ENCODE measurements at regions not wholly inside any gene's neighbourhood (a gene's known extent, or its start where the extent isn't known, plus 50 kb on each side); places are given as distances from the start of the nearest gene placed in this dataset.

GRCh38 chr3:157695586-157695985 lies 192.4 kb upstream of the VEPH1 start:
- intact Hi-C loops (cut with DNase I): no loop called here
- H3K4me1 ChIP-seq: no peaks in the 10 kb centered on the region
- TF ChIP-seq POLR2A (IDR thresholded peaks at IDR 0.05) (no peak), POLR2AphosphoS5 (IDR thresholded peaks at IDR 0.05) (no peak), CTCF (IDR thresholded peaks at IDR 0.05) (no peak), EP300 (IDR thresholded peaks at IDR 0.05) (no peak)
- no peak overlapping the region for H3K4me3 ChIP-seq
- no peak for DNase-seq
- no peaks in the 10 kb centered on the region for H3K36me3 ChIP-seq
- no peaks in the 10 kb centered on the region for H3K9me3 ChIP-seq
- H3K27me3 ChIP-seq: no peaks in the 10 kb centered on the region
- H3K27ac ChIP-seq: no peak overlapping the region

- no peaks in the 10 kb centered on the region for H3K36me3 ChIP-seq
- no peak for TF ChIP-seq POLR2AphosphoS5 (IDR thresholded peaks at IDR 0.05)
- no peak for TF ChIP-seq EP300 (IDR thresholded peaks at IDR 0.05)
- no peak for TF ChIP-seq POLR2A (IDR thresholded peaks at IDR 0.05)
- TF ChIP-seq CTCF (IDR thresholded peaks at IDR 0.05): no peak
- no peak for DNase-seq
- intact Hi-C loops (cut with DNase I): no loop called here
- WGBS, 2 donors: 82 to 92% methylated on average over 2 of the region's 2 CpGs
- no peaks in the 10 kb centered on the region for H3K9me3 ChIP-seq
- no peaks in the 10 kb centered on the region for H3K4me1 ChIP-seq
- H3K27ac ChIP-seq: no peak overlapping the region
- H3K27me3 ChIP-seq: no peaks in the 10 kb centered on the region
- no peak overlapping the region for H3K4me3 ChIP-seq
Observed at GRCh38 chr3:157695103-157695502, 191.9 kb upstream of the VEPH1 start.

- 79 to 94% methylated on average over 1 of the region's 1 CpG for WGBS, 2 donors
- TF ChIP-seq POLR2A (IDR thresholded peaks at IDR 0.05) (no peak), EP300 (IDR thresholded peaks at IDR 0.05) (no peak), POLR2AphosphoS5 (IDR thresholded peaks at IDR 0.05) (no peak), CTCF (IDR thresholded peaks at IDR 0.05) (no peak)
- H3K4me1 ChIP-seq: no peaks in the 10 kb centered on the region
- no peak overlapping the region for H3K27ac ChIP-seq
- H3K36me3 ChIP-seq: no peaks in the 10 kb centered on the region
- no peaks in the 10 kb centered on the region for H3K9me3 ChIP-seq
- DNase-seq: no peak
- intact Hi-C loops (cut with DNase I): no loop called here
- H3K27me3 ChIP-seq: no peaks in the 10 kb centered on the region
- no peak overlapping the region for H3K4me3 ChIP-seq
Observed at GRCh38 chr3:157693762-157694161, 190.5 kb upstream of the VEPH1 start.

GRCh38 chr3:157692468-157692867 lies 189.3 kb upstream of the VEPH1 start:
- TF ChIP-seq EP300 (IDR thresholded peaks at IDR 0.05) (no peak), CTCF (IDR thresholded peaks at IDR 0.05) (no peak), POLR2AphosphoS5 (IDR thresholded peaks at IDR 0.05) (no peak), POLR2A (IDR thresholded peaks at IDR 0.05) (no peak)
- H3K36me3 ChIP-seq: no peaks in the 10 kb centered on the region

GRCh38 chr3:157683668-157684067 lies 180.5 kb upstream of the VEPH1 start:
- H3K4me1 ChIP-seq: no peaks in the 10 kb centered on the region
- no peak for TF ChIP-seq CTCF (IDR thresholded peaks at IDR 0.05)
- TF ChIP-seq POLR2A (IDR thresholded peaks at IDR 0.05): no peak
- TF ChIP-seq POLR2AphosphoS5 (IDR thresholded peaks at IDR 0.05): no peak
- no peak for TF ChIP-seq EP300 (IDR thresholded peaks at IDR 0.05)
- DNase-seq: no peak

More at GRCh38 chr3:157692468-157692867, 189.3 kb upstream of the VEPH1 start:
- DNase-seq: no peak
- WGBS, 2 donors: 77 to 78% methylated on average over 1 of the region's 1 CpG
- no peaks in the 10 kb centered on the region for H3K27me3 ChIP-seq
- no peak overlapping the region for H3K4me3 ChIP-seq
- H3K27ac ChIP-seq: no peak overlapping the region
- H3K9me3 ChIP-seq: no peaks in the 10 kb centered on the region
- intact Hi-C loops (cut with DNase I): no loop called here
- H3K4me1 ChIP-seq: no peaks in the 10 kb centered on the region

More at GRCh38 chr3:157683668-157684067, 180.5 kb upstream of the VEPH1 start:
- peaks cover 0 to 1% (median 0%) of the 10 kb centered on the region in 4 donors for H3K9me3 ChIP-seq
- H3K4me3 ChIP-seq: no peak overlapping the region
- intact Hi-C loops (cut with DNase I): no loop called here
- H3K27ac ChIP-seq: no peak overlapping the region
- no peaks in the 10 kb centered on the region for H3K36me3 ChIP-seq
- 66 to 75% methylated on average over 3 of the region's 3 CpGs for WGBS, 2 donors
- H3K27me3 ChIP-seq: no peaks in the 10 kb centered on the region

All from sigmoid colon (tissue), 6 donors.